CD4-positive, alpha-beta T cell treated with Interleukin-15 for 1 hour (primary cell): ENCODE measurements at regions not wholly inside any gene's neighbourhood (a gene's known extent, or its start where the extent isn't known, plus 50 kb on each side); places are given as distances from the start of the nearest gene placed in this dataset.

Experiments
- DNase-seq: peaks from one replicate; pipeline ENCODE4 v3.0.0-alpha.2; 2020

GRCh38 chr5:82800826-82801225, 276.4 kb downstream of the TMEM167A start:
- DNase-seq: no peak

- DNase-seq: no peak
Observed at GRCh38 chr5:82799361-82800077, 277.7 kb downstream of the TMEM167A start.

GRCh38 chr5:82798676-82799075, 278.5 kb downstream of the TMEM167A start:
- DNase-seq: no peak

- no peak for DNase-seq
Observed at GRCh38 chr5:82796643-82797416, 280.4 kb downstream of the TMEM167A start.

- no peak for DNase-seq
Observed at GRCh38 chr5:82794876-82795275, 282.3 kb downstream of the TMEM167A start.

- DNase-seq: no peak
Observed at GRCh38 chr5:82793808-82794419, 283.3 kb downstream of the TMEM167A start.

GRCh38 chr5:82792096-82792495, 285.1 kb downstream of the TMEM167A start:
- DNase-seq: no peak

GRCh38 chr5:82789095-82789494, 288.1 kb downstream of the TMEM167A start:
- no peak for DNase-seq

GRCh38 chr5:82786748-82787147, 290.4 kb downstream of the TMEM167A start:
- no peak for DNase-seq

GRCh38 chr5:82785882-82786509, 291.2 kb downstream of the TMEM167A start:
- DNase-seq: no peak

- DNase-seq: no peak
Observed at GRCh38 chr5:82785456-82785855, 291.7 kb downstream of the TMEM167A start.

- DNase-seq: no peak
Observed at GRCh38 chr5:82784521-82784920, 292.7 kb downstream of the TMEM167A start.

GRCh38 chr5:82777106-82777505, 300.1 kb downstream of the TMEM167A start:
- DNase-seq: no peak

GRCh38 chr5:82772281-82772680, 304.9 kb downstream of the TMEM167A start:
- DNase-seq: no peak

- DNase-seq: no peak
Observed at GRCh38 chr5:82766206-82766605, 311.0 kb downstream of the TMEM167A start.

- no peak for DNase-seq
Observed at GRCh38 chr5:82765765-82766164, 311.4 kb downstream of the TMEM167A start.

- DNase-seq: no peak
Observed at GRCh38 chr5:82760856-82761255, 316.3 kb downstream of the TMEM167A start.

GRCh38 chr5:82758881-82759280, 318.3 kb downstream of the TMEM167A start:
- no peak for DNase-seq

GRCh38 chr5:82754759-82755158, 322.4 kb downstream of the TMEM167A start:
- no peak for DNase-seq

- DNase-seq: no peak
Observed at GRCh38 chr5:82754036-82754746, 323.0 kb downstream of the TMEM167A start.

GRCh38 chr5:82753374-82753773, 323.8 kb downstream of the TMEM167A start:
- no peak for DNase-seq

- DNase-seq: no peak
Observed at GRCh38 chr5:82749461-82749820, 327.8 kb downstream of the TMEM167A start.
